ENCODE measurements at regions not wholly inside any gene's neighbourhood (a gene's known extent, or its start where the extent isn't known, plus 50 kb on each side); places are given as distances from the start of the nearest gene placed in this dataset.

DNA sequence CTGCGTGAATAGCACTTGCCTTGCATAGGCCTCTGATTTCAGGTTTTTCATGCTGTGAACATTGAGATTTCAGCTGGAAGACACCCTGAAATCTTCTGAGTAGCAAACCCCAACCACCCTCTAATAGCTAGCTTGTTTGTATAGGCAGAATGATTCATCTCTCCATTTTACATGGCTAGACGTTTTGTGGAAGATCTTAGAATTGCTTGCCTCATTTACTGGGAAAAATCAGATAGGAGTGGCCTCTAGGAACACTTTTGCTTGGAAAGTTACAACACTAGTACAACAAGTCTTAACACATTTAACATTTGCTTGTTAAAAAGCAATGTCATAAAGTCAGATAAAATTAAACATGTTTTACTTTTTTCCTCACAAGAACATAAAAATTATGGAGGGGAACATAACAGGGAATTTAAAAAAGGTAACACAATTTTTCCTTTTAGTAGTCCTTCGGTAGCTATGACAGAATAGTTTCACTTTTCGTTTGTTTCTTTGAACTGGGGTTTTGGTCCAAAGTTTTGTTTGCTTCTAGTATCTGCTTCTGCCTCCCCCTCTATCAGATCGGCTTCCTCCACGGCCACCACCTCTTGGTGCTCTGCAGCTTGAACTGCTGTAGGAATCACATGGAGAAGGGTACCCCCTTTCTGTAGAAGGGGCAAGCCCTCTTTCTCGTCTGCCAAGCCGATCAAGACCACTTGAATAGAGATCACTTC lies 102.2 kb upstream of the PTCHD4 start (continued):
- TF ChIP-seq, protein P1, sequence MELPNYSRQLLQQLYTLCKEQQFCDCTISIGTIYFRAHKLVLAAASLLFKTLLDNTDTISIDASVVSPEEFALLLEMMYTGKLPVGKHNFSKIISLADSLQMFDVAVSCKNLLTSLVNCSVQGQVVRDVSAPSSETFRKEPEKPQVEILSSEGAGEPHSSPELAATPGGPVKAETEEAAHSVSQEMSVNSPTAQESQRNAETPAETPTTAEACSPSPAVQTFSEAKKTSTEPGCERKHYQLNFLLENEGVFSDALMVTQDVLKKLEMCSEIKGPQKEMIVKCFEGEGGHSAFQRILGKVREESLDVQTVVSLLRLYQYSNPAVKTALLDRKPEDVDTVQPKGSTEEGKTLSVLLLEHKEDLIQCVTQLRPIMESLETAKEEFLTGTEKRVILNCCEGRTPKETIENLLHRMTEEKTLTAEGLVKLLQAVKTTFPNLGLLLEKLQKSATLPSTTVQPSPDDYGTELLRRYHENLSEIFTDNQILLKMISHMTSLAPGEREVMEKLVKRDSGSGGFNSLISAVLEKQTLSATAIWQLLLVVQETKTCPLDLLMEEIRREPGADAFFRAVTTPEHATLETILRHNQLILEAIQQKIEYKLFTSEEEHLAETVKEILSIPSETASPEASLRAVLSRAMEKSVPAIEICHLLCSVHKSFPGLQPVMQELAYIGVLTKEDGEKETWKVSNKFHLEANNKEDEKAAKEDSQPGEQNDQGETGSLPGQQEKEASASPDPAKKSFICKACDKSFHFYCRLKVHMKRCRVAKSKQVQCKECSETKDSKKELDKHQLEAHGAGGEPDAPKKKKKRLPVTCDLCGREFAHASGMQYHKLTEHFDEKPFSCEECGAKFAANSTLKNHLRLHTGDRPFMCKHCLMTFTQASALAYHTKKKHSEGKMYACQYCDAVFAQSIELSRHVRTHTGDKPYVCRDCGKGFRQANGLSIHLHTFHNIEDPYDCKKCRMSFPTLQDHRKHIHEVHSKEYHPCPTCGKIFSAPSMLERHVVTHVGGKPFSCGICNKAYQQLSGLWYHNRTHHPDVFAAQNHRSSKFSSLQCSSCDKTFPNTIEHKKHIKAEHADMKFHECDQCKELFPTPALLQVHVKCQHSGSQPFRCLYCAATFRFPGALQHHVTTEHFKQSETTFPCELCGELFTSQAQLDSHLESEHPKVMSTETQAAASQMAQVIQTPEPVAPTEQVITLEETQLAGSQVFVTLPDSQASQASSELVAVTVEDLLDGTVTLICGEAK (IDR thresholded peaks at IDR 0.05) = no peak
- TF ChIP-seq, protein P1 (CRISPR knock-in tag; IDR thresholded peaks at IDR 0.05) = no peak
- TF ChIP-seq ZNF777 (CRISPR knock-in tag; IDR thresholded peaks at IDR 0.05) (no peak), NCOR1 (IDR thresholded peaks at IDR 0.05; ENCODE audit: borderline replicate concordance, low read length) (no peak), KLF11 (CRISPR knock-in tag; IDR thresholded peaks at IDR 0.05) (no peak), SRSF4 (IDR thresholded peaks at IDR 0.05; ENCODE audit: low read depth, low read length, poor library complexity, severe bottlenecking) (no peak), ZNF616 (CRISPR knock-in tag; IDR thresholded peaks at IDR 0.05; ENCODE audit: low read depth) (no peak), SAP130 (CRISPR knock-in tag; IDR thresholded peaks at IDR 0.05; ENCODE audit: low read depth) (peak; percentile 53; the same call in 1 of the 2 replicates), POLR2A (IDR thresholded peaks at IDR 0.05; ENCODE audit: insufficient read depth in 1 of 2, low read depth in 2 of 2, low read length in 2 of 2) (no peak), ZNF367 (CRISPR knock-in tag; IDR thresholded peaks at IDR 0.05; ENCODE audit: borderline replicate concordance) (no peak), KMT2B (CRISPR knock-in tag; IDR thresholded peaks at IDR 0.05) (peak; percentile 78)
- TF ChIP-seq, protein P2, sequence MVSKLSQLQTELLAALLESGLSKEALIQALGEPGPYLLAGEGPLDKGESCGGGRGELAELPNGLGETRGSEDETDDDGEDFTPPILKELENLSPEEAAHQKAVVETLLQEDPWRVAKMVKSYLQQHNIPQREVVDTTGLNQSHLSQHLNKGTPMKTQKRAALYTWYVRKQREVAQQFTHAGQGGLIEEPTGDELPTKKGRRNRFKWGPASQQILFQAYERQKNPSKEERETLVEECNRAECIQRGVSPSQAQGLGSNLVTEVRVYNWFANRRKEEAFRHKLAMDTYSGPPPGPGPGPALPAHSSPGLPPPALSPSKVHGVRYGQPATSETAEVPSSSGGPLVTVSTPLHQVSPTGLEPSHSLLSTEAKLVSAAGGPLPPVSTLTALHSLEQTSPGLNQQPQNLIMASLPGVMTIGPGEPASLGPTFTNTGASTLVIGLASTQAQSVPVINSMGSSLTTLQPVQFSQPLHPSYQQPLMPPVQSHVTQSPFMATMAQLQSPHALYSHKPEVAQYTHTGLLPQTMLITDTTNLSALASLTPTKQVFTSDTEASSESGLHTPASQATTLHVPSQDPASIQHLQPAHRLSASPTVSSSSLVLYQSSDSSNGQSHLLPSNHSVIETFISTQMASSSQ (IDR thresholded peaks at IDR 0.05; ENCODE audit: low read depth) = no peak
- TF ChIP-seq, protein P2 (CRISPR knock-in tag; IDR thresholded peaks at IDR 0.05; ENCODE audit: borderline replicate concordance) = no peak
- TF ChIP-seq, protein P3, sequence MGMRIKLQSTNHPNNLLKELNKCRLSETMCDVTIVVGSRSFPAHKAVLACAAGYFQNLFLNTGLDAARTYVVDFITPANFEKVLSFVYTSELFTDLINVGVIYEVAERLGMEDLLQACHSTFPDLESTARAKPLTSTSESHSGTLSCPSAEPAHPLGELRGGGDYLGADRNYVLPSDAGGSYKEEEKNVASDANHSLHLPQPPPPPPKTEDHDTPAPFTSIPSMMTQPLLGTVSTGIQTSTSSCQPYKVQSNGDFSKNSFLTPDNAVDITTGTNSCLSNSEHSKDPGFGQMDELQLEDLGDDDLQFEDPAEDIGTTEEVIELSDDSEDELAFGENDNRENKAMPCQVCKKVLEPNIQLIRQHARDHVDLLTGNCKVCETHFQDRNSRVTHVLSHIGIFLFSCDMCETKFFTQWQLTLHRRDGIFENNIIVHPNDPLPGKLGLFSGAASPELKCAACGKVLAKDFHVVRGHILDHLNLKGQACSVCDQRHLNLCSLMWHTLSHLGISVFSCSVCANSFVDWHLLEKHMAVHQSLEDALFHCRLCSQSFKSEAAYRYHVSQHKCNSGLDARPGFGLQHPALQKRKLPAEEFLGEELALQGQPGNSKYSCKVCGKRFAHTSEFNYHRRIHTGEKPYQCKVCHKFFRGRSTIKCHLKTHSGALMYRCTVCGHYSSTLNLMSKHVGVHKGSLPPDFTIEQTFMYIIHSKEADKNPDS (CRISPR knock-in tag; IDR thresholded peaks at IDR 0.05) = no peak
